ENCODE measurements at regions not wholly inside any gene's neighbourhood (a gene's known extent, or its start where the extent isn't known, plus 50 kb on each side); places are given as distances from the start of the nearest gene placed in this dataset.

DNA sequence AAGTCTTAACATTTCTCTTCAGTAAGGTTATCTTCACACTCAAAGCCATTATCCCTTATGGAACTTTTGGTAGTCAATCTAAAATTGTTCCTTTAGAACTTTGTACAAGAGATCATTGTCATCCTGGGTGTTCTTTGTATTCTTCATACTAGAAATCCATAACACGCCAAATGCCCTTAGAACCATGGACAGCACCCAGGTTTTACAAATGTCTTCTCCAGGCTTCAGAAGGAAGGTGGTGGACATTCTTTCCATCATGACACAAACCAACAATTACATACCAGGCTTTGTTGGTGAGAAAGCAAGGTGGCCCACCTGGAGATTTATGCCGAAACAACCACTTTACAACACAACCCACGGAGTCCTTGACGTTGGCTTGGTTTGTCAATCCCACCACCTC, 365.6 kb upstream of the TBX3 start:
- TF ChIP-seq, protein P1, sequence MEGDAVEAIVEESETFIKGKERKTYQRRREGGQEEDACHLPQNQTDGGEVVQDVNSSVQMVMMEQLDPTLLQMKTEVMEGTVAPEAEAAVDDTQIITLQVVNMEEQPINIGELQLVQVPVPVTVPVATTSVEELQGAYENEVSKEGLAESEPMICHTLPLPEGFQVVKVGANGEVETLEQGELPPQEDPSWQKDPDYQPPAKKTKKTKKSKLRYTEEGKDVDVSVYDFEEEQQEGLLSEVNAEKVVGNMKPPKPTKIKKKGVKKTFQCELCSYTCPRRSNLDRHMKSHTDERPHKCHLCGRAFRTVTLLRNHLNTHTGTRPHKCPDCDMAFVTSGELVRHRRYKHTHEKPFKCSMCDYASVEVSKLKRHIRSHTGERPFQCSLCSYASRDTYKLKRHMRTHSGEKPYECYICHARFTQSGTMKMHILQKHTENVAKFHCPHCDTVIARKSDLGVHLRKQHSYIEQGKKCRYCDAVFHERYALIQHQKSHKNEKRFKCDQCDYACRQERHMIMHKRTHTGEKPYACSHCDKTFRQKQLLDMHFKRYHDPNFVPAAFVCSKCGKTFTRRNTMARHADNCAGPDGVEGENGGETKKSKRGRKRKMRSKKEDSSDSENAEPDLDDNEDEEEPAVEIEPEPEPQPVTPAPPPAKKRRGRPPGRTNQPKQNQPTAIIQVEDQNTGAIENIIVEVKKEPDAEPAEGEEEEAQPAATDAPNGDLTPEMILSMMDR (IDR thresholded peaks at IDR 0.05), result no peak
- no peak for TF ChIP-seq POLR2A (IDR thresholded peaks at IDR 0.05)
